Loucy (cell line): ENCODE measurements at regions not wholly inside any gene's neighbourhood (a gene's known extent, or its start where the extent isn't known, plus 50 kb on each side); places are given as distances from the start of the nearest gene placed in this dataset.

ENCODE experiments used
- CTCF ChIP-seq: fragments of 200-600 bp; sonication (generic); conservative IDR thresholded peaks from 2 replicates; pipeline ENCODE4 v1.5.1; 2014; ENCODE audit warnings: mild to moderate bottlenecking, antibody characterized with exemption, low read length
- EZH2phosphoT487 ChIP-seq: fragments of 200-600 bp; IDR thresholded peaks from 2 replicates; pipeline ENCODE4 v1.6.1; 2018; ENCODE audit warnings: antibody characterized with exemption, mild to moderate bottlenecking, moderate library complexity, borderline replicate concordance

GRCh38 chr18:70499218-70499691, 210.4 kb downstream of the SOCS6 start:
- TF ChIP-seq CTCF: no peak
- no peak for TF ChIP-seq EZH2phosphoT487
